ENCODE measurements at regions not wholly inside any gene's neighbourhood (a gene's known extent, or its start where the extent isn't known, plus 50 kb on each side); places are given as distances from the start of the nearest gene placed in this dataset.
A peak's percentile ranks its signal among the peaks of the same experiment; 100 is the strongest.

GRCh38 chrX:120697053-120697452 is 67.2 kb upstream of the C1GALT1C1 start:
- no peak overlapping the region for H3K9ac ChIP-seq (ENCODE audit: low read depth in 1 of 2, low read length in 2 of 2)
- DNase-seq (ENCODE audit: low spot score), result no peak
- no peaks in the 10 kb centered on the region for H3K9me3 ChIP-seq (ENCODE audit: control insufficient read depth in 4 of 4, low read length in 3 of 4)
- H3K27ac ChIP-seq (ENCODE audit: low read depth in 1 of 2, low read length in 2 of 2), result no peak overlapping the region
- H3K36me3 ChIP-seq (ENCODE audit: control insufficient read depth in 4 of 4, insufficient read depth in 3 of 4, low read depth in 1 of 4, low read length in 3 of 4), result no peaks in the 10 kb centered on the region
- no peaks in the 10 kb centered on the region for H3K27me3 ChIP-seq (ENCODE audit: control insufficient read depth in 4 of 4, insufficient read depth in 4 of 4, low read length in 3 of 4)
- TF ChIP-seq FOXA1 (IDR thresholded peaks at IDR 0.05), result no peak
- no peak for TF ChIP-seq EGR1 (IDR thresholded peaks at IDR 0.05; ENCODE audit: low read depth in 2 of 2)
- TF ChIP-seq ATF3 (IDR thresholded peaks at IDR 0.05), result no peak
- no peak for TF ChIP-seq HNF4A (conservative IDR thresholded peaks at IDR 0.05)
- TF ChIP-seq TAF1 (conservative IDR thresholded peaks at IDR 0.05), result no peak
- no peak for TF ChIP-seq REST (IDR thresholded peaks at IDR 0.05)
- no peak for TF ChIP-seq JUND (IDR thresholded peaks at IDR 0.05)
- no peak for TF ChIP-seq GABPA (IDR thresholded peaks at IDR 0.05 in 1 of 2, conservative IDR thresholded peaks at IDR 0.05 in 1 of 2)
- no peak for TF ChIP-seq RAD21 (IDR thresholded peaks at IDR 0.05)
- TF ChIP-seq MAX (IDR thresholded peaks at IDR 0.05), result no peak
- TF ChIP-seq FOXA2 (IDR thresholded peaks at IDR 0.05), result no peak
- TF ChIP-seq CTCF (IDR thresholded peaks at IDR 0.05; ENCODE audit: low read depth, low read length, missing input control), result no peak
- no peaks in the 10 kb centered on the region for H3K4me1 ChIP-seq (ENCODE audit: control insufficient read depth in 4 of 4, insufficient read depth in 4 of 4, low read length in 3 of 4)
- no peak overlapping the region for H3K4me3 ChIP-seq (ENCODE audit: low read depth in 1 of 3, low read length in 3 of 3)

GRCh38 chrX:120692319-120692718 is 62.5 kb upstream of the C1GALT1C1 start:
- H3K27me3 ChIP-seq (ENCODE audit: control insufficient read depth in 4 of 4, insufficient read depth in 4 of 4, low read length in 3 of 4), result no peaks in the 10 kb centered on the region
- no peak overlapping the region for H3K27ac ChIP-seq (ENCODE audit: low read depth in 1 of 2, low read length in 2 of 2)
- 25% methylated on average over 2 of the region's 2 CpGs for WGBS
- no peak overlapping the region for H3K9ac ChIP-seq (ENCODE audit: low read depth in 1 of 2, low read length in 2 of 2)
- TF ChIP-seq YY1 (IDR thresholded peaks at IDR 0.05) (no peak), CTCF (IDR thresholded peaks at IDR 0.05; ENCODE audit: low read depth, low read length, missing input control) (no peak), EGR1 (IDR thresholded peaks at IDR 0.05; ENCODE audit: low read depth in 2 of 2) (no peak), SP1 (IDR thresholded peaks at IDR 0.05) (no peak), HNF4A (conservative IDR thresholded peaks at IDR 0.05) (peak; percentile 55 to 67), TAF1 (conservative IDR thresholded peaks at IDR 0.05) (no peak)
- H3K36me3 ChIP-seq (ENCODE audit: control insufficient read depth in 4 of 4, insufficient read depth in 3 of 4, low read depth in 1 of 4, low read length in 3 of 4), result no peaks in the 10 kb centered on the region
- no peaks in the 10 kb centered on the region for H3K4me1 ChIP-seq (ENCODE audit: control insufficient read depth in 4 of 4, insufficient read depth in 4 of 4, low read length in 3 of 4)
- H3K9me3 ChIP-seq (ENCODE audit: control insufficient read depth in 4 of 4, low read length in 3 of 4), result no peaks in the 10 kb centered on the region
- no peak overlapping the region for H3K4me3 ChIP-seq (ENCODE audit: low read depth in 1 of 3, low read length in 3 of 3)
- DNase-seq (ENCODE audit: low spot score), result no peak

Measured in liver (tissue), 8 donors.